HG02678 (cell line): ENCODE measurements at regions not wholly inside any gene's neighbourhood (a gene's known extent, or its start where the extent isn't known, plus 50 kb on each side); places are given as distances from the start of the nearest gene placed in this dataset.
A peak's percentile ranks its signal among the peaks of the same experiment; 100 is the strongest.

Experiments used
- ATAC-seq: cut with Tn5 transposase; IDR thresholded peaks from one replicate; pipeline ENCODE4 v1.9.1; 2021; ENCODE audit warnings: mild to moderate bottlenecking, moderate library complexity; ENCODE audit not compliant: unreplicated experiment

DNA sequence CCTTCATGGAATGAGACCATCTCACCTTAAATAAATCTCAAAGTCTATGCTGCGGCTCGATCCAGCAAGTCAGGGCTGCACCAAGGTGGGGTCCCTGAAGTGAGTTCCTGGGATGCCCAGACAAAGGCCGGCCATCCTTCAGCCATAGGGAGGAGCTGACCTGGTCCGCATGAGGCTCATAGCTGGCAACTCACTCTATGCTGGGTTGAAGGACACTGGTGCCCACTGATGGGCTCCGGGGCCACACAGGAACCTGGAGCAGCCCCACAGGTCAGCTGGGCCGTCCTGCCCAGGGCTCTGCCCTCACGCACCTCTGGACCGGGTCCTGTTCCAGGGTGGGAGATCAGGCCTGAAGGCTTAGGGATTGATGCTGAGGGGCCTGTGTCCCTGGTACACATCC lies 1339.3 kb downstream of the TBC1D22A start:
- no peak for ATAC-seq

DNA sequence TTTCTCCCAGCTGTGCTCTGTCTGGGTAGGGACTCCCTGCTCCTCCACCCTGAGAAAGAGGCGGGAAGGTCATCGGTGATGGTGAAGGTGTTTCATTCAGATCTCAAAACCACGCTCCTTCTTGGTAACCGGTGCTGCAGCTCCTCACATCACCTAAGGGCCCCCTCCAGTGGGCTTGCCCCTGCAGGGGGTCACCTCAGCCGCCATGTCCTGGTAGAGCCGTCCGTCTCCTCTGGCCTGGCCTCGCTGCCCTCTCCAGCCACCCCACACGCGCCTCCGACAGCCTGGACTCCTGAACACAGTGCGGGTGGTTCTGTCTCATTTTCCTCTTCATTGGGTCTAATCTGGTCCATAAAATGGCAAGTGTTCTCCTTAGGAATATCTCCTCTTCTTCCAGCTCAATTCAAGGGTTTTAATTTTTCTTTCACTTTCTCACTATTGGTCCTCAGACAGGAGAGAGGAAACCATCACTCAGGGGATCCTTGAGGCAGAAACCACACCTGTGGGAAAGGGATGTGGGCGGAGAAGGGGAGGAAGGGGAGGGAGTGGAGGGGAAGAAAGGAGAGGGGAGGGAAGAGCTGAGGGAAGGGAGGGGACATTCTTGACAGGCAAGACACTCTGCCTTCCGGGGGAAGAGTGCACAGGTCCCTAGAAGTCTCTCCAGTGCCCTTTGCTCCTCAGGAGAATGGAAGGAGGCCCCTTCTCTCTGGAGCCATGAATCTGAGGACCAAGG lies 1338.4 kb downstream of the TBC1D22A start:
- ATAC-seq: no peak

DNA sequence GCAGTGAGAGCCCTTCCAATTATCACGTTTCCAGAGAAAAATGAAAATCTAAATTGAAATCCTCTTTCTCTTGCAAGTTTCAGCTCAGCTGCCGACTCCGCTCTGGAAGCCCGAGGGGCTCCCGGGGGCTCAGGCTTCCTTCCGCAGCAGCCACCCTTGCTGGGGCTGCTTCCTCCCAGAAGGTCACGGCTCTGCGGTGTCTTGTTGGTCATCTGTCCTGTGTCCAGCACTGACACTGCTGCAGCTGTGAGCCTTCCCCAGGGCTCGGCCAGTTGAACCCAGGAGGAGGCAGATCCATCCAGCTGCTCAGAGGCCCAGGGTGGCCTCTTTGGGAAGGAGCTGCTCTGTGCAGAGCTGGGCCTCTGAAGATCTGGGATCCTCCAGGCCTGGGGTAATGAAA lies 1337.2 kb downstream of the TBC1D22A start:
- ATAC-seq: no peak

DNA sequence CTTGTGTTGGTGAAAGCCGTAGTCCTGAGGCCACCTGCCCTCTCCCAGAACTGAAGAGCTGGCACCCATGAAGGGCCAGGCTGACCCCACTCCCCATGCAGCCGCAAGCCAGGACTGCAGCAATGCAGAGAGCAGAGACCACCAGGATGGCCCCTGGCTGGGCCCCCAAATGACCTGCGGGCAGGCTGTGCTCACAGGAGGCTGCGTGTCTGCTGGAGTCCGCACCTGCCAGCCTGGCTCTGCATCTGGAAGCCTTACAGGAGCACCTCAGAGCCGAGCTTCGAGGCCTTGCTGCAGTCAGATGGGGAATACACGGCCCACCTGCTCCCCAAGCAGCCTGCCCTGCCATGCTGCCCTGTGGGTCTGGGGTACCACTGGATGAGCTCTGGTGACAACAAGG lies 1336.8 kb downstream of the TBC1D22A start:
- ATAC-seq: no peak

DNA sequence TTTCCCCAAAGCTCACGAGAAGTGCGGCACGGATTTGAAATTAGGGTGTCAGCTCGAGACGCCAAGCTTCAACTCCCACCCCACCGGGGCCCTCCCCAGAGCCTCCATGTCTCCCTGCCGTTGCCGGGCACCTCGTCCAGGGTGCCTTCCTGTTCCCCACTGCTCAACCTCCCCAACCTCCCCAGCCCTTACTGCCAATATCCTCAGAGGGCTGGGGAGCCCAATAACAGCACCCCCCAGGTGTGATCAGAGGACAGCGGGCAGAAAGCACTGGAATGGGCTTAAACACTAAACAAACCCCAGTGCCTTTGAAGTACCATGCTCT lies 1336.4 kb downstream of the TBC1D22A start:
- ATAC-seq: peak; percentile 13

DNA sequence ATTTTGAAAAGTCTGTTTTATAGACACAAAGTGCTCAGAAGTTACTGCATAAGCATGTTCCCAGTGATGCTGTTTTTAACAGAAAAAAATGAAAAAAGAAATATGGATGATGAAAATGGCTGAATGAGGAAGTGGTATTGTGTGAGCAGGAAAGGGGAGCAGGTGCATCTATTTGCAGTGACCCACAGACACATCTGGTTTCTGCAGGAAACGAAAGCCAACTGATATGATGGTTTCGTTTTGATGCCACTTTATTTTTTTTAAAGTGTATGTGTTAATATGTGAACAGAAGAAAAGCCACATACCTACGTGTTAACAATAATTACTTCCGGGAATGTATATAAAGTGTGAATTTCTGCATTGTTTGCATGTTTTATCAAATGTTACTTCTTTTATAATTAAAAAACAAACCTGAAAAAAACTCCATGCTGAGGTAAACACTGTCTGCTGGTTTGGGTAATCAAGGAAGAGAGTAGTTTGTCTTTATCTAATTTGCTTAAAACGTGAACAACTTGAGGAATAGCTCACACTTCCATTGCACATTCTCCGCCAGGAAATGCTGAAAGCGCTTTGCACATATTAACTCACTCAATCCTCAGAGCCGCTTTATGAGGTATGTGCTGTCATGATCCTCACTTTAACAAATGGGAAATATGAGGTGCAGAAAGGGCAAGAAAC lies 1335.9 kb downstream of the TBC1D22A start:
- ATAC-seq: peak; percentile 83

DNA sequence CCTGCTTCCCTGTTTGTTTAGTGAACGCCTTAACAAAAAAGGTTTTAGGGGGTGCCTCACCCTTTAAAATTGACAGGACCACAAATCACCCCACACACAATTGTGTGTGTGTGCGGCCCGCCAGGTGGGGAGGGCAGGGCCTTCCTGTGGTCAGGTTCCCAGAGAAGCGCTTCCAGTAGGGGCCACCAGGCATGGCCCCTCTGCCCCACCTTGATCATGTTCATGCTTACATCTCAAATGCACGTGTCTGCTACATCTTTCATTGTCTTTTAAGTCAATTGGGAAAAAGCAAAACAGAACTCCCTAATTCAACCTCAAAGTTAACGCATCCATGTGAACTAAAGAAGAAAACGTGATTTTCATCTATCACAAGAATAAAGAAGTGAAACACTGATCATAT lies 1335.3 kb downstream of the TBC1D22A start:
- peak; percentile 31 for ATAC-seq

DNA sequence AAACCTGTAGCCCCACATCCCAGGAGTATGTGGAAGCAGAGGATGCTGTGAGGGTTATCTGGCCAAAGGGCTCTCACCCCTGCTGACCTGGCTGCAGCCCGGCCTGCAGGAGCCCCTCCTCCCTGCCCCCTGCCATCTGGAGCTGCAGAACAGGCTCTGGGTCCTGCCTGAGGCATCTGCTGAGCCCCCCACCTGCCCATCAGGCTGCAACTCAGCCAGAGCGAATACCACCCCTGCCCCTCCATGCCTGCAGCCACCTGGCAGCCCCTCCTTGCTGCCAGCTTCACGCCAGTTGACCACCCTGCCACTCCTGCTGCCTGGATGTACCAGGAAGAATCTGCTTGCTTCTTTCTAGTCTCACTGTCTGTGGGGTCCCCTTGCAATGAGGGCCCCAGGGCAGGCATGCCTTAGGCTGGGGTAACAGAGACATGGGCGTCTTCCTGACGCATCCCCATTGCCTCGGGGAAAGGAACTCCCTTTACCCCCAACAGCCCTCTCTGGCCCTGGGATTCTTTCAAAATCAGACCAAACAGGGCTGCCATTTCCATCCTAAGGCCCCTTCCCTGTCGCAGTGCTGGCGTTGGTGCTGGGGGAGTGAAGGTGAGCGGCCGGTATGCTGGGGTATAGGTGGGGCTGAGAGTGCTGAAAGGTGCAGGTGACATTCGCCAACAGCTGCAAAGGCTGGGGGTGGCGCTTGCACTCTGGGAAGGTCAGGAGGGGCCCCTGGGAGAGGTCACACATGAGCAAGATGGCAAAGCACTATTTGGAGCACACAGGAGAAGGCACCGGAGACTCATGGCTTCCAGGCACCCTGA lies 1334.6 kb downstream of the TBC1D22A start:
- no peak for ATAC-seq

DNA sequence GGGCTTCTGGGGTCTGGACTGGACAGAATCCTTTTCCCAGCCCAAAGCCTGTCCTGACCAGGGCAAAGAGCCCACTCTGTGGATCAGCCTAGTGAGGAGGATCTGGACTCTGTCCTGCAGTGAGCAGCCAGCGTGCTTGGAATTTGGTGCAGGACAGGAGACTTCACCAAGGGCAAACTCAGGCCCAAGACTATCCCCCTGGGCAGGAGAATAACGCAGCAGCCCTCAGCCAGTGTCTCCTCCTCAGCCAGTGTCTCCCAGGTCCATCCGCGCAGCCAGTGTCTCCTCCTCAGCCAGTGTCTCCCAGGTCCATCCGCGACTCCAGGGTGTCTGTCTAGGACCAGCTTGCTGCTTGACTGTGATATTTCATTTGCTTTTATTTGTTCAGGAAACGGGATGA lies 1334.0 kb downstream of the TBC1D22A start:
- ATAC-seq: no peak

DNA sequence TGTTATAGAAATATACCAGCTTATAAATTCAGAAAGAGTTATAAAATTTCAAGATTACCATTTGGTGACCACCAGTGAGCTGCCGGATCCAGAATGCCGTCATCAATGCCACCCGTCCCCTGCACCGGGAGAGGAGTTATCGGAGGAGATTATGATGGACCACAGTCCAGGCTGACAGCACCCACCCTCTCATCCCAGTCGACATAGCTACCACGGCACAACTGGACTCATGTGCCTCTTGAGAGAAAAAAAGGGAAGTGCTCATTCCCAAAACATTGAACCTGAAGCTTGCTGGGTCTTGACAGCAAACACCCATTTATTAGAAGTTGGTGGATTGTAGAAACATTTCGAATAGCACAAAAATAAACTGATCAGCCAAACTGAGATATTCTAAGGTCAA lies 1331.5 kb downstream of the TBC1D22A start:
- no peak for ATAC-seq

DNA sequence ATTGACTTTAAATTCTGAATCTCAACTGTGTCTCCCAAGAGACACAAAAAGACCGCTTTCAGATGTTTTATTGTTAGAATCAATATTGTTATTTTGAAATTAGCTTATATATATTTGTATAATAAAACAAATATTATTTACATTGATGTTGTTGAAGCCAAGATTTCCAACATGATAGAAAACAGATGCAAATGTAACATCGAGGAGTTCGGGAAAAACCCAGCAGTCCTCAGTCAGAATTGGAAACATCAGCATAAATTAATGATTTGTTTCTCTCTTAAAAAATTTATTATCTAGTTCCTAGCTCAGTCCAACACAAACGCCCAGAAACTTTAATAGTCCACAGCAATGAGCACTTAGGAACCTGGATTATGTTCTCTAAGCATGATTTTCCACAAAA lies 1330.4 kb downstream of the TBC1D22A start:
- no peak for ATAC-seq

DNA sequence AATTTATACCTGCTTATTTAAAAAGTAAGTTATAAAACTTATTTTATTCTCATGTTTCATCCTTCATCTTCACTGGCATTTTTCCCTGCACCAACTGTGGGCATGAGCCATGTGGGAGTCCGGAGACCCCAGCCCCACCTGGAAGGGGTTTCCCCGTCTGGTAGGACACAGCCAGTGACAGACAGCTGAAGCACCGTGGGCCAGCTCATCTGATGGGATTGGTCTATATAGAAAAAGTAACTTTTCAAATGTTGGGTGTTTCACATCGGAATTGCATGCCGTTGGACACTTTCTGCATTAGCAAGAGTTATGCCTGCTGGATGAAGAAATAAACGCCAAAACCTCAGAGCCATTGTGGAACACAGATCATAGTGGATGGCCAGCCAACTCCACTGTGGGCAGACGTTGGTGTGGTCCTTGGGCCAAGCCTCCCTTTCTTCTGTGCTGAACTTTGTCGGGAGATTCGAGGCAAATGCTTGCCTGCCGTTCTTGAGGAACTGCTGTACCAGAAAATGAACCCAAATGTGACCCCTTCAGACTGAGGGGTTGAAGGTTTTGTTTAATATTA lies 1329.3 kb downstream of the TBC1D22A start:
- ATAC-seq: no peak

DNA sequence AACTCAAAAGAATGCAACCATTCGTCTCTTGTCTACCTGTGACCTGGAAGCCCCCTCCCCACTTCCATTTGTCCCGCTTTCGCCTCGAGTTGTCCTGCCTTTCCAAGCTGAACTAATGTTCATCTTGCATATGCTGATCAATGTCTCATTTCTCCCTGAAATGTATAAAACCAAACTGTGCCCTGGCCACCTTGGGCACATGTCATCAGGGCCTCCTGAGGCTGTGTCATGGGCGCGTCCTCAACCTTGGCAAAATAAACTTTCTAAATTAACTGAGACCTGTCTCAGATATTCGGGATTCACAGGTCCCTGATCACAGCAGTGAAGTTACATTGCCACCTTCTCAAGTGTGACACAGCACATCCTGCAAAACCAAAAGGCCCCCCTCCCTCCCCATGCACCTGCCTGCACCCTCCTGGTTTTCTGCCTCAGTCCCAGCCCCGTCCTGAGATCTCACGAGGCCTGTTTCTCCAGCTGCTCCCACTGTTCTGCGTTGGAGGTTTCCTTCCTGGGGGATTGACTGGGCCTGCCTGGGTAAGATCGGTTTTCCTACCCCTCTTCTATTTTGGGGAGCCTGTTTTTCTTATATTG lies 1328.7 kb downstream of the TBC1D22A start:
- ATAC-seq: no peak

DNA sequence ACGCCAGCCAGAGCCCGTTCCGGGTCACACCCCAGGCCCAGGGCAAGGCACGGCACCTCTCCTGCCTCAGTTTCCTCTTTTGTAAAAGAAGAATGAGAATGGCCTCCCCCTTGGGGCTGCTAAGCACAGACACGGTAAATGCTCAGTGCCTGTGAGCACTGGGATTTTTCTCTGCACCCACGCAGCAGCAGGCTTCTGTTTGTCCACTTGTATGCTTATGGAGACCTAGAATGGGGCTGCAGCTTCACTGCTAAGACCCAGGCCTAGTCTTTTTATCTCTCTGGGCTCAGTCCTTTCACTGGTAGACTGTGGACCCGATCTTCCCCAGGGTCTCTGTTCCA lies 1327.9 kb downstream of the TBC1D22A start:
- ATAC-seq: no peak

DNA sequence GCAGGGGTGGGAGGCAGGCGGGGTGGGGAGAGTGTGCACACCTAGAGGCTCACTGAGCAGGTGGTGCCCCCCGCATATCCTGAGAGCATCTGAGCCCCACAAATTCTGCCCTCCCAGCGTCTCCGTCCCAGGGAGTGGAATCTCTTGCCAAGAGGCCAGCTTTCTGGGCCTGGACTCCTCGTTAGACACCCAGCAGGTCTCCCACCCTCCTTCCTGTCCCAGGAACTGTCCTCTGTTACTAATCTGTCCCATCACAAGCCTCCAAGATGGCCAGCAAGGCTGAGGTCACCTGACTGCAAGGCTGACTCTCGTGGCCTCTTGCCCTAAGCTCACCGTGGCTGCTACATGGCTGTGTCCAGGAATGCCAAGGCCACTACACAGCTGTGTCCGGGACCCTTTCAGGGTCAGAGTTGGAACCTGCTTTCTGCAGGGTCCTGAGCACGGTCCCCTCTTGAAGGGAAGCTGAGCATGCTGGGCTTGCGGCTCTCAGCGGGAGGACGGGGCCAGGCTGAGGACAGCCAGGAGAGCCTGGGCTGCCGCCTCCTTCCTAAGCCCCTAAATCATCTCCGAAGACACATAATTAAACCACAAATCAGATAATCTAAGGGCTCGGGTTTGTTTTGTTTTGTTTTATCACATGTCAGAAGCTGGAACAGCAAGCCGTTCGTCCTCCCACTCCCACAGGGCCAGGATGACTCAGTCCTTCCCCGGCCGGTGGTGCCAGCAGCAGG lies 1327.3 kb downstream of the TBC1D22A start:
- no peak for ATAC-seq

DNA sequence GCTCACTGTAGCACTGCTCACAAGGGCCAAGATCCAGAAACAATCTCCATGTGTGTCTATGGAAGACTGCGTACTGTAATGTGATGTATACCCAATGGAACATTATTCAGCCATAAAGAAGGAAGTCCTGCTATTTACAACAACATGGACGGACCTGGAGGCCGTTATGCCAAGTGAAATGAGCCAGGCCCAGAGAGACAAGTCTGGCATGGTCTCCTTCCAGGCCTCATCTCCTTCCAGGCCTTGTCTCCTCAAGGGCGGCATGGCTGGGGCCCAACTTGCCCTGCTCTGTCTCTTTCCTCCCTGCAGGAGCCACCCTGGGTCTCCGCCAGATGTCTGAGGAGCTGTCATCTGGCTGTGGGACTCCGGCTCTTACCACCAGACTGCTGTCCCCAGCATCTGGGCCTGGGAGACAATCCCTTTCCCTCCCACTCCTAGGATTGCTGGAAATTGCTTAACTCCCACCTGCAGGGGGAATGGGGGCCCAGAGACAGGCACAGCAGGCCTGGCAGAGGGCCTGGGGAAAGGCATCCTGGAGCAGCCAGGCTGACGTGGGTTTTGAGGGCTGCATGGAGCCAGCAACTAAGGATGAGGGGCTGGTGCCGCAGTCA lies 1326.6 kb downstream of the TBC1D22A start:
- no peak for ATAC-seq

DNA sequence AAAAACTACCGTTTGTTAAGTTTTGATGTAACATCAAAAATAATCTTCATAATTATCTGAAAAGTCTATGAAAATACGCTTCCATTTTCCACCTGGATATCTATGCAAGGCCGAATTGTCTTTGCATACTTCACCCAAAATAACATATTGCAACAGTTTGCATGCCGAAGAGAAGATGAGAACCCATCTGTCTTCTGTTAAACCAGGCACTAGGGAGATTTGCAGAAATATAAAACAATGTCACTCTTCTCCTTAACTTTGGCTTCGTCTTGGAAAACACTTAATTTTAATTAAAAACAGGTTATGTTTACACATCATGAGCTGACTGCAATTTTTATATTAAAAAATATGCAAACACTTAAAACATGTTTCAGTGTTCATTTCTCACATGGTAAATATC lies 1325.8 kb downstream of the TBC1D22A start:
- ATAC-seq: no peak

DNA sequence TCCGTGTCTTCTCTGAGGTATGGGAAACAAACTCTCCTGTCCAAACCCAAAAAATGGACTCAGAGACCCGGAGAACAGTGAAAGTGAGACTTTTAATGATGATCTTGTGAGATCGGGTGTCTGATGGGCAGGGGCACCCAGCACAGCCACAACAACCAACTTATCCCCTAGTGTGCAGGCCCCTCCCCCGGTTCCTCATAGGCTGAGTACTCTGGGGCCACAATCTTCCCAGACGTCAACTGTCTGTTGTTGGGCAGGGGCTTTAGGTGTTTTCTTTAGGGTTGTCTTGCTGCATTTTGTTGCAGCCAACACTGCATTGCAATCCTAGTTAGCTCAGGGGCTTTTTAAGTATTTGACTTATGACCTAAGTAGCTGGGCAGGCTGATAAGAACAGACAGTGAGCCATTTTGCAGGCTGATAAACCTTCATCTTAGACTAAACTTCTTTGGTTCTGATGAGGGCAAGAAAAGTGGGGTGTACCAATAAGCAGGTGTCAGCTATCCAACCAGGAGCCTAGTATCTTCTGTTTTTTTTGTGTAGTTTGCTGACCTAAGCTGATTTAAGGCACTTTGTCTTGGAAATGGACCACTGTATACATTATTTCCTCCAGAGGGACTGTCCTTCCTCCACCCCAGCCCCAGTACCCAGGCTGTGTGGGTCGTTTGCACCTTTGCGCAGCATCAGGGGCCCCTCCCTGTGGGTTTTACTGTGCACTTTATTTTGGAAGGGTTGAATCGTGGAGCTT lies 1323.6 kb downstream of the TBC1D22A start:
- ATAC-seq: no peak

DNA sequence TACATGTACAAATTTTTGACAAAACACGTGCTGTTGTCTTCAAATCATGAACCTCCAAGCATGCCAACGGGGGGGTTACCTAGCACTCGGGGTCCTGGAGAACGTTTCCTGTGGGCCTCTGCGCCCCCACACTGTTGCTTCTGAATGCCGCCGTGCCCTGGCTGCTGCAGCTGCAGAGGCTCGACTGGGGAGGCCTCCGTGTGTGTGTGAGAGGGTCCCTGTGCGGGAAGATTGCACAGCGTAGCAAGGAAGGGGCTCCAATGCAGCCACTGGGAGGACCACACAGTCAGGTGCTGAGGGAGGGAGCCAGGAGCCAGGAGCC lies 1322.2 kb downstream of the TBC1D22A start:
- ATAC-seq: no peak
